ENCODE measurements at regions not wholly inside any gene's neighbourhood (a gene's known extent, or its start where the extent isn't known, plus 50 kb on each side); places are given as distances from the start of the nearest gene placed in this dataset.

DNA sequence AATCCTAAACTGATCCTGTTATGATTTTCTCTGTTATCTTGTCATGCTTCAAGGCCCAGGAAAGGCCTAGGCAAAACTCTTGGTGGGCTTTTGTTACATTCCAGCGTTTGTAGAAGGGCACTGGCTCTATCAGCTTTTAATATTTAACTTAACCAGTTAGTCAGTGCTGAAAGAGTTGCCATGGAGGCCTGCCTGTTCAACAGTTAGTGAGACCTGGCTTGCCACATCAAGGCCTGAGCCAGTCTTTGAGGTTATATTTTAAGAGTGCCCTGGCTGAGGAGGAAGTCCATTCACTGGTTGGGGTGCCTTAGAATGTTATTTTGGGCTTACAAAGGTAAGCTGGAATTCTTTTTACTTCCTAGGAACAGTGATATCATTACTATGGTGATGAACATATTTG is 144.1 kb upstream of the NRG3 start:
- TF ChIP-seq CTCF (IDR thresholded peaks at IDR 0.05) (no peak), POLR2AphosphoS5 (IDR thresholded peaks at IDR 0.05; ENCODE audit: insufficient read depth in 1 of 2, low read depth in 1 of 2) (no peak)
